ENCODE measurements at regions not wholly inside any gene's neighbourhood (a gene's known extent, or its start where the extent isn't known, plus 50 kb on each side); places are given as distances from the start of the nearest gene placed in this dataset.

DNA sequence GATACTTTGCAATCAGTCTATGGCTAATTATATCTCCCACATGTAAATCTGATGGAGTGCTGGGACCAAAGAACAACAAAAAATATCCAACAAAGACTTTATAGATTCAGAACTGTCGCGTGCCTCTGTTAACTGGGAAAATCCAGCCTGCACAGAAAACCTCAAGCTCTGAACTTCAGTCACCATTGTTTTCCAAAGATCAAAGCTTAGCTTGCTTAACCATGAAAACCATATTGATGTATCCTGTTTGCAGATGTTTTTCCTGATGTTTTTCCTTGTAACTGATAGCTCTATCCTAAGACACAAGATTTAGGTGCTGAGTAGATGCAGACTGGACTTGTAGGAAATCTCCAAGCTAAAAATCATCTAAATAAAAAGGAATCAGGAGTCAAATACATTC, 163.7 kb downstream of the GXYLT1 start:
- DNase-seq, result no peak

DNA sequence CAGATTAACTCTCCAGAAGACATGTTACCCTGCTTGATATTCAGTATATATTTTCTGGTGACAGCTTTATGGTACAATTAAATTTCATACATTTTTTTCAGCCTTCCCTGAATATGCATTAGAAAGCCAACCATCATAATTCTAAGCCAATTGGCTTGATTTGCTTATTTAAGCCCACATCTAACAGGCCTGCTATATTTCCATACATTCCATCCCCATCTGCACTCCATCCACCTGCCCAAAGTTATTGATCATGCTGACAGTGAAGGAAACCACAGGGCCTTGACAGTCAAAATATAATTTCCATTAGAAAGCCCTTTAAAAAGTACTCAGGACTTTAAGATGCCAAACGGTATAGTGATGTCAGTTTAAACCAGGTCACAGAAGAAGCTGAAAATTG, 164.3 kb downstream of the GXYLT1 start:
- no peak for DNase-seq

DNA sequence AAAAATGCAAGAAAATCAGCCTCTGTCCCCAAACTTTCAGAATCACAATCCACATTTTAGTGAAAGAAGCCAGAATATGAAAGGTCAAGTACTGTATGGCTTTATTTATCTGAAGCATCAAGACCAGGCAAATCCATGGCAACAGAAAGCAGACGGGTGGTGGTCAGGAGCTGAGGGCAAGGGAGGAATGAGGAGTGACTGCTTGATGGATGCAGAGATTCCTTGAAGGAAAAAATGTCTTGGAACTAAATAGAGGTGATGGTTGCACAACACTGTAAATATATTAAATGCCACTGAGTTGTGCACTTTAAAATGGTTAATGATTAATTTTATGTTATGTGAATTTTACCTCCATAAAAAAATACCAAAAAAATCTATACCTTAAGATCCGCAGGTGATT, 165.1 kb downstream of the GXYLT1 start:
- DNase-seq, result no peak

DNA sequence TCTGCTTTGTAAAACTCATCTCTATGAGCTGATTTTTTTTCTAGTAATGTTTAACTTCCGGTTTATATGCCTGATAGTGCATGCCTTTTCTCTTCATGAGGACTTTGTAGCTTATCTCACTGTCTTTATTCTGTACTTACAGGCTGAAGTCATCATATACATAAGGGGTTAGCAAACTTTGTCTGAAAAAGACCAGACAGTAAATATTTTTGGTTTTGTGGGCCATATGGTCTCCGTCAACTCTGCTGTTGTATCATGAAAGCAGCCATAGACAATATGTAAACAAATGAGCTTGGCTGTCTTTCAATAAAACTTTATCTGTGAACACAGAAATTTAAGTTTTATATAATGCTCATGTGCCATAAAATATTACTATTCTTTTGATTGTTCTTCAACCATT, 172.1 kb downstream of the GXYLT1 start:
- DNase-seq, result no peak

DNA sequence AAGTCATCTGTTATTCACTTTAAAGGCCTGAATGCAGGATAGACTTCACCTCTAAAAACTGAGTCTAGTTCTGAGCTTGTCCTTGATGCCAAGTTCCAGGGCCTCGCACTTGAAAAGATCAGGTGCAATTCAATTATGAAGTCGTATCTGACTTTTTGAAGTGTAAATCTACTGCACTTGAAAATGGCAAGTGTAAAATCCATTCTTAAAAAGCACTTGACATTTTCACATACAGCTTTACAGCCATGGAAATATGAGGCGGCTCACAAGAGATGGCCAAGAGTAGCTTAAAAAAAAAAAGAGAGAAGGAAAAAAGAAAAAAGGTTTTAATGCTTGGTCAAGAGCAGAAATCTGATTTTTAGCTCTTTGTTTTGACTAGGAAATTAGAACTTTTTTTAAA, 172.5 kb downstream of the GXYLT1 start:
- no peak for DNase-seq

DNA sequence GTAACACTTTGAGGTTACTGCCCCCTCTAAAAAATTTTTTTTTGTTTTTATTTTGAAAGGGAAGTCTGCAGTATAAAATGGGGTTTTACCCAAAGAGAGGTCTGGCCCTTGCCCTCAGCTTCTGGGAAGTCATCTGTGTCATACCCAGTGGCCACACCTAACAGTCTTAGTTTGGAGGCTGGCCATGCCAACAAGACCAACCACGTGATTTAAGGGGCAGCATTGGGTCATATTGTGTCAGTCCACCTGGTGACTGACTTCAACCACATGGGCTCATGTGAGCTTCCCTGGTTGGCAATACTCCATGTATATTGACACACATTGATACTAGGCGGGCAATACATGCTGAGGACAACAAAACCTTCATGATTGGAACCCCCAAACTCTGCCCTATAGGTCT, 173.9 kb downstream of the GXYLT1 start:
- DNase-seq, result no peak

DNA sequence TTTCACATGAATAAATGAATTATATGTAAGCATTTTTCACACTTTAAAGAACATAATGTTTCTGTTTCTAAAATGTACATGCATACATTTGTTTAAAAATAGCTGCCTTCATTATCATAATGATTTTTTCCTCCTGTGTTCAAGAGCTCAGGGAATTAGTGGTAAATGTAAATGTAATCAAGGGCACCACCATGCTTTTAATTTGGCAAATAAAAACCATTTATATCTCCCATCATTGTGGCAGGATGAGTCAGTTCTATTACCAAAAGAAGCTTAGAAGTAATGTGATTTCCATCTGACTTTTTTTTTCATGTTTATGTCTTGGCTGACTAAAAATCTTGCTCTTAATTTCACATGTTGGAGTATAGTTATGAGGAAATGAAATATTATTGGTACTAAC, 176.1 kb downstream of the GXYLT1 start:
- no peak for DNase-seq

DNA sequence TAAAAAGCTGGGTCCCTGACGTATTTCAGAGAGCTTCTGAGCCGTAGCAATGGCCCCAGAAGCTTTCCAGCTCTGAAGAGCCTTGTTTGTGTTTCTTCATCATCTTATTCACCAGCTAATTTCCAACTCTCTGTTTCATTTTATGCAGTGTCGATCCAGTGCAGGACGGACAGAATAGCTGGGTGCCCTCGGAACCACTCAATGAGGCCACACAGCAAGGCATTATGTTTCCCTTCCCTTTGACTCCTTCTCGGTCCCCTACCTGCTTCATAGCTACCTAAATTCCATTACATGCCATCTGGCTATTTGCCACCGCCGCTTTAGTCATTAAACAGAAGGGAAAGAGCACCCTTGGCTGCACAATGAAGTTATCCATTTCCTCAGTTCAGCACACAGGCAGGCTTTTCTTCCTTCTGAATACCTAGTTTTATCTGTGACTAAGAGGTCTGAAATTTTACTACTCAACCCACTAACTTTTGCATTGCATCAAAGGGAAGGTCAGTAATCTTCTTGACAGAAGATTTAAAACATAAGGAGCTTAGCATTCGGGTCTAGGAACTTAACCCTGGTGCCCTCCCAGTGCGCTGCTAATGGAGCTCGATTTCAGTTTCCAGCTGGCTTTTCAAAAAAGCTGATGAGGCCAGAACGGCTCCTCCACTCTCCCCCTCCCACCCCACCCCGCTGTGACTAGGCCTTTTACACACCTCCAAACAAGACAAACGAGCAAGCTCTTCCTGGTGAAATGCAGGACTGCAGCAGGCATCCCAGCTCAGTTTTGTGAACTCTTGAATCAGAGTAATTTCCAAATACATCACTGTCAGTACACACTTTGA, 176.8 kb downstream of the GXYLT1 start:
- DNase-seq, result no peak

DNA sequence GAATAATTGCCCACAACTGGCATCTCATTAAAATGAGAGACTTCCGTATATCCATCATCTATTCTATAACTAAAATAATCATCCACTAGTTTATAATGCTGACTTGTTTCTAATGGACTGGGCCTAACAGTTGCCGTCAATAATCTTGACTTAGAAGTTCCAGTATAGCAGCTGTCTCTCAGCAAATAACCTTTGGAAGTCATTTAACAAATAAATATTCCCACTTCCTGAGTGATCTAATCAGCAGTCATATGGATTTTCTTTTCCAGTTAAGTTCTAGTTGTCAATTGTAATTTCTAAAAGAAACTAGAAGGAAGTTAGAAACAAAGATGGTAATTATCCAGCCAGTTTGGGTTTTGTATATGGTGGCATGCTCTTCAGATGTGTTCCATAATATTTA, 177.8 kb downstream of the GXYLT1 start:
- no peak for DNase-seq

DNA sequence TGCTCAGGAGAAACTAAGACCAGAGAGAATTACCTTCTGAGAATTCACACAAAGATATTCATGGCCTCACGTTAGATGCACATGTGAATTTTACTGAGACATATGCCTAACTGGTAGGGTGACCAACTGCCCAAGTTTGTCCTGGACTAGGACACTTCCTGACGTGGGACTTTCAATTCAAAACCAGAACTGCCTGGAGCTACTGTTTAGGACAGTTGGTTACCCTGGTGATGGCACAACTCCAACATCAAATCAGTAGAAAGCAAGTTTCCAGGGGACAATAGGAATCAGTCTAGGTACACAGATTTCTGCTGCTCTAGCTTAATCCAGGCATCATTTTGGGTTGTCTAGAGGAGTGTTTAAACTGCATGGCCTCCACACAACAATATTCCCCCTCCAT, 178.7 kb downstream of the GXYLT1 start:
- no peak for DNase-seq

DNA sequence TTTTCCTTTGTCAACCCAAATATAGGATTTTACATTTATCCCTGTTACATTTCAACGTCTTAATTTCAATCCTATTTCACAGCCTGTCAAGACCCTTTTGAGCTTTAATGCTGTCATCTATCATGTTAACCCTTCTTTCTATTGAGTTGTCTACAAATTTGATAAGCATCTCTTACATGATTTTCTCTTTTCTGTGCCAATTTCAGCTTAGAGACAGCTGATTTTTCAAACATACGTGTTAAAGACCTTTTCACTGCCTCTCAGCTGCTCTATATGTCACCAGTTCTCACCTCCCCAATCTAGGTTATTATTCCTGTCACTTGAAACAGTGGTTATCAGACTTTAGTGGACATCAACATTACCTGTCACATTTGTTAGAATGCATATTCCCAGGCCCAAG, 181.3 kb downstream of the GXYLT1 start:
- DNase-seq, result no peak

DNA sequence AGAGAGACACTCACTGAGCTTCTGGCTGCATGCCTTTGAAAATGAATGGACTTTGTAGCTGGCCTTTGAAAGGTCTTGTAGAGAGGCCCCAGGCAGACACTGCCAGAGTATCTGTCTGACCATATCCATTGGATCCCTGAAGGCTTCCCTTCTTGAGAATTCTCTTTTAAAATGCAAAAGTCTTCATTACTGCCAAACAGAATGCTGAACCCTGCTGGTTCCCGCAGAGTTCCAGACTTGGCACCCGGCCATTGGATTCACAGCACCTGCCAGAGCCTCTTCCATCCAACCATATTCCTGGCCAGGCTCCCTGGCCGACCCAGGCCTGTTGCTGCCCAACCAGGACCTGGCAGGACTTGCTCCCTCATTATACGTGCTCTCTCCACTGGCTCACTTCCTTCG, 182.5 kb downstream of the GXYLT1 start:
- DNase-seq, result no peak

DNA sequence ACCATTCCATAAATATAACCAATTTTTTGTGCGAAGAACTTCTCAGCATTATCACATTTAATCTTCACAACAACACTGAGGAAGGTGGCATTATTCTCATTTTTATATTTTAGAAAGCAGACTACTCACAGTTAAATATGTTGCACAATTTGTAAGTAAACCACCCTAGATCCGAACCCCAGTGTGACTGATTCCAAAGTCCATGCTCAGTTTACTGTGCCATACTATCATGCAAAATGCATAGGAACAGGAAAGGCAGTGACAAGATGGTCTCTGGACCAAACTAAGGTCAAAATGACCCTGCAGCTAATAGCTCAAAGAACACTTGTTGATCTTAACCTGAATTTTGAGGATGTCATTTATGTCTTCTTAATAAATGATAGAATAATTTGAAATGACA, 185.4 kb downstream of the GXYLT1 start:
- DNase-seq, result no peak

DNA sequence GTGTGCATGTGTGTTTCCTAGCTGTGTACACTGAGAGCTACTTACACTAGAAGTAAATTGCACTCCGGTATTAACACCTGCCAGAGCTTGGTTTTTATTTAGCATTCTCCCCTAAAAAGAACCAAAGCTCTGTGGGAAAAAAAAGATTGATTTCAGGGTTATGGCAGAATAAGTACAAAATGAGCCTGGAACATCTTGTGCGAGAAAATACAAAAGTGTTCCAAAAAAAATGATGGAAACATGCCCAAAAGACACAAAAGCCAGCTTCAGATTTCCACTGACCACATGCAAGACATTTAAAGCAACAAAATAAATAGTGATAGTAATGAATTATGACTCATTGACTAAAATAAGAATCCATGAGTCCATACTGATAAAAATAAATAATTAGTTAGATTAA, 188.3 kb downstream of the GXYLT1 start:
- DNase-seq, result no peak

DNA sequence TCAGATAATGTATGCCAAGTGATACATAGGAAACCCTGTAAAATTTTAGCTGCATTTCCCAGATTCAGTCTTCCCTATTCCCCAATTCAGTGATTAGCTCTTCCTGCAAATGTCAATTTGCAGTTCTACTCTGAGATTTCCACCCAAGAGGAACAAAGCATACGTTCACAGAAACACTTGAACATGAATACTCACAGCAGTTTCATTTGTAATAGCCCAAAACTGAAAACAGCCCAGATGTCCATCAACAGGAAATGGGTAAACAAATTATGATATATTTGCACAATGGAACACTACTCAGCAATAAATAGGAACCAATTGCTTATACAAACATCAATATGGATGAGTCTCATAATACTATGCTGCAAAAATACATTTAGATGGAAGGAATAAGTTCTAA, 194.2 kb downstream of the GXYLT1 start:
- DNase-seq, result no peak

DNA sequence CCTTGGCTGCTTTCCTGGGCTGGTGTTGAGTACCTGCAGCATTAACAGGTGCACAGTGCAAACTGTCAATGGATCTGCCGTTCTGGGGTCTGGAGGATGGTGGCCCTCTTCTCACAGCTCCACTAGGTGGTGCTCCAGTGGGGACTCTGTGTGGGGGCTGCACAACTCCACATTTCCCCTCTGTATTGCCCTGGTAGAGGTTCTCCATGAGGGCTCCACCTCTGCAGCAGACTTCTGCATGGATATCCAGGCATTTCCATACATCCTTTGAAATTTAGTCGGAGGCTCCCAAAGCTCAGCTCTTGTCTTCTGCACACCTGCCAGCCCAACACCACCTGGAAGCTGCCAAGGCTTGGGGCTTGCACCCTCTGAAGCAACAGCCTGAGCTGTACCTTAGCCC, 198.6 kb downstream of the GXYLT1 start:
- no peak for DNase-seq

DNA sequence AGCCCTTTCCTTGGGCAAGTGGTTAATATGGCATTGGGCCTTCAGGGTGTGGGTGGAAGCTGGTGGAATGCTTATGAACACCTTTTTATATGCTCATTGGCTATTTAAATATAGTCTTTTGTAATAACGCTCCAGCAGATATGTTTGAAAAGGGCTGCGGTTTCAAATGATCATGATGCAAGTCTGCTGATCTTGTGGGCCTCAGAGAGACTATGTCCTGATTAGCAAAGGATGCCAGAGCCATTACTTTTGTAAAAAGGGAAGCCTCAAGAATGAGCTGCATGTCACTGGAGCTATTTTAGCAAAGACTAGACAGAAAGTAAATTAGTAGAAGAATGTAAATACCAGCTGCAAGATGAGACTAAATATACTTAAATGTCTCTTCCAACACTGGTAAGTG, 200.5 kb downstream of the GXYLT1 start:
- DNase-seq, result no peak

DNA sequence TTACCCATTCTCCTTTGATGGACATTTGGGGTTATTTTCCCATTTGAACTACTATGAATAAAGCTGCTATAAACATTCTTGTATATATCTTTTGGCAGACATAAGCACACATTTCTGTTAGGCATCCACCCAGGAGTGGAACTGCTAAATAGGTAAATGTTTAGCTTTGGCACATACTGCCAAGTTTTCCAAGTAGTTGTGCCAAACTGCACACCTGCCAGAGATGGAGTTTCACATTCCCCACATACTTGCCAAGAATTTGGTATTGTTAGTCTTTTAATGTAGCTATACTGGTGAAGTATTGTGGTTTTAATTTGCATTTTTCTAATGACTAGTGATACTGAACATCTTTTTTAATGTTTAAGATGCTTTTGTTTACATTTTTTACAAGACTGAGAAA, 201.0 kb downstream of the GXYLT1 start:
- no peak for DNase-seq

DNA sequence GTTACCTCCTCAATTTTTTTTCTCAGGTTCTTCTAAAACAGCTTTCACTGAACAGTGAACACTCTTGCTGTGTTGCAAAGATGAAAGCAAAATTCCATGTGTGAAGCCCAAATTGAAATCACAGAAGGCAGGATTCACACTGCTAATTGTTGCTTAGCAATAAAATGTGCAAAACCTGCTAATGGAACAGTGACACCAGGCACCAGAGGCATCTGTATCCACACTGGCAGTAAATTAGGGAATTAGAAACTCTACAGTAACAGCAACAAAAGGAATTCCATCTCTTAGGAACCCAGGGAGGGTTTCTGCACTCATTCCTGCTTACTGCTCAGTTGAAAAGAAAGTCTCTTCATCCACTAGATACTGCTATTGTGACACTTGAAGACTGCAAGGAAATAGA, 202.3 kb downstream of the GXYLT1 start:
- no peak for DNase-seq

DNA sequence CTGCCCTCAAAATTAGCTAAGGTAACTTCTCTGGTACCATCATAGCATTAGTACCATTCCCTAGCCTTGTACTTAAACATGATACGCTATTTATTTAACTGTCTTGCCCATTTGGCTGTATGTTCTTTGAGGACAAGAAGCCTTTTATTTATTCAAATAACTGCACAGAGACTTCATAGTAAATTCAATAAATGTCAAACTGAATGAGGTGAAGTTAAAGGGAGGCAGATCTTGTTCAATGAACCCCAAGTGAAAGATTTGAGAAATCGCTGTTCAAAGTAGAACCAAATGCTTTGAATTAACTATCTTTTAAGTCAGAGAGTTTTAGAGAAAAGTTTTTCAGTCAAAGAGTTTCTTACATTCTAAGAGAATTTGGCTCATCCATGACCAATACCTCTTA, 203.6 kb downstream of the GXYLT1 start:
- DNase-seq, result no peak

DNA sequence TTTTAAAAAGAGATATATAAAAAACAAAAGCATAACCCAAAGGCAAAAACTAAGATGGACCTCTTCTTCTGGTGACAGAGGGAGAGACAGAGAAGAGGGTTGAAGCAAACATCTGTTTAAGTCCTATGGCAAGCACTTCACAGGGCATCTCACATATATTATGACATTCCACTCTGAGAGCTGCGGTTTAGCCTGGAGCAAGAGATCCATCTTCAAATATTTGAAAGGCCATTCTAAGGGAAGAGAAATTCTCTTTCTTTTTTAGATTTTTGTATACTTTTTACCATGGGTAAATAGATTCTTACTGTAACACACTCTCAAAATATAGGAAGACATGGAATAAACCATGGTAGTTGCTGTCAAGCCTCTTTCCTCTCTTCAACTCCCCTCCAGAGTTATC, 204.1 kb downstream of the GXYLT1 start:
- DNase-seq, result no peak

DNA sequence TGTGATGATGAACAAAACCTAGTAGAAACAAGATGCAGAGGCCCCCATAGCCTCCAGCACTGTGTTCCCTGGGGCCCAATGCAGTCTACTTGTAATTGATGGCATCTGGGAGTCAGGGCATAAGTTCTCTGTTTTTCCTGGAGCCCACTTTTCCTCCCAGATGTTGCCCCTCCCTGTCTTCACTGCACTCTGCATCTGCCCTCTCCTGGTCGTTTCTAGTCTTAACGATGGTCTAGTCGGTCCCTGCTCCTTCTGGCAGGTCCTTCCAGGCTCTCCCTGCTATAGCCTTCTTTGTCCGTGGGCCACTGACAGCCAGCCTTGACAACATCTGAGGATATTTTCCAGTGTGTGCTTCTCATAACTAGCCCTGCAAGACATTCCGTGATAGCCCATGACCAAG, 208.3 kb downstream of the GXYLT1 start:
- DNase-seq, result no peak

DNA sequence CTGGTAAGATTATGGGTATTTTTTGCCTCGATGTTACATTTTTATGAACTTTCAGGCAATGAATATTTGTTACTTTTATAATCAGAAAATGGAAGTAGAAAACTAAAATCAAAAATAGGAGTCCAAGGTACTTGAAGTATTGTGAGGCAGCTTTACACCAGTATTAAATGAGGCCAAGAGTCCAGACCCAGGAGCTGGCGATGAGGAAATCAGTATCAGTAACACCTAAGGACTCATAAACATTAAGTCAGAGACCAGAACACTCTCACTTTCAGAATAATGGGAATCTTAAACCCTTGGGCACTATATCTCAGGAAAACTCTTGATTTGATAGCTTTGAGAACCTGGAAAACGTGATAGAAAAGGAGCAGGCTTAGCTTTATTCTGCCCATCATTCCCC, 208.8 kb downstream of the GXYLT1 start:
- DNase-seq, result no peak

DNA sequence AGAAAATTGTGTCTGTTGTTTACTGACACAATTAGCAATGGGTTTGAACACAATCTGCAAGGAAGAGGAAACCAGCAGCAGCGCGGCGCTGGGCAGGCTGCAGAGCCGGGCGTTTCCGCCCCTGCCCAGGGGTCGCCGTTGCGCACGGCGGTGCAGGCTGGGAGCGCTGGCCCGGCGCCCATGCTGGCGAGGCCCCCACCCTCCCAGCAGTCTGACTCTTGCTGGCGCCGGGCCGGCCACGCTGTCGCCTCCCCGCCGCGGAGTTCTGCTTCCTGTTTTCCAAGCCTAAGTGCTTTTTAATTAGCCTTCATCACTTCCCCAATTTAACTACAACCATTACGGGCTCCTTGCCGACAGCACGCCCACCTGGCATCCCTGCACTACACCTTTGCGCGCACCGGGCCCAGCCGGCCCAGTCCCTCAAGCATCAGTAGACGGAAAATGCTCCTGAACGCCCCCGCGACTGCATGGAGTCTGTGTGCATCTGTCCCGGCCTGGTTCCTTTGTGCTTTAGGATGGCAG, 212.1 kb downstream of the GXYLT1 start:
- DNase-seq, result no peak

DNA sequence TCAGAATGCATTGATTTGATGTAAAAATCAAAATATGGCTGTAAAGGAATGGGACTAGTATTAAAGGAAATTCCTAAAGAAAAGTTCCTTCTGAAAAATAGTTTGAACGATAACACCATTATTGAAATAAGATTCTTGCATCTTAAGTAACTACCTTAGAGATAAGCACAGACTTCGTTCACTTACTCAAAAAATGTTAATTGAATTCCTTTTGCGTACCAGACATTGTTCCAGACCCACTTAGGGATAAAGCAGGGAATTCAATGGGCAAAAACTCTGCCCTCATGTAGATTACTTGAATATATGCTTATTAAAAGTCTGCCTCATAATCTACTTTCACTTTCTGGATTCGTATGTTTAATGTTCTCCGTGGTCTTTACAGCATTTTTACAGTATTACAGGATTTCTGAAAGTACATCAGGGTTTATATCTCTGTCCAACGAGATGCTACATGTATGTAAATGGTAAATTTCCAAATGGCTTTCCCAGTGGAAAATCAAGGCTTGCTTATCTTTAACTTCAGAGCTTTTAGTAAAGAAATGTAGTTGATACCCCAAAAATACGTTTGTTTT, 213.7 kb downstream of the GXYLT1 start:
- DNase-seq, result no peak

All from activated CD4-positive, alpha-beta T cell treated with anti-CD3 and anti-CD28 coated beads for 4 hours (primary cell).